HepG2 (cell line): ENCODE measurements at regions not wholly inside any gene's neighbourhood (a gene's known extent, or its start where the extent isn't known, plus 50 kb on each side); places are given as distances from the start of the nearest gene placed in this dataset.

Source experiments
- ATAC-seq: fragments of 200-7000 bp; cut with Tn5 transposase; 3 replicates; pipeline ENCODE4 v1.9.1; 2020; ENCODE audit warnings: mild to moderate bottlenecking, moderate library complexity
- BruUV-seq: library from RNA; stranded (reverse); fragments of 400-500 nt; replicated peaks from 2 replicates; lab custom pipeline; 2021; lab: Mats Ljungman, UMichigan
- CTCF ChIA-PET: fragments of 300-600 bp; formaldehyde crosslinking; extraction: SDS; loops from one replicate; lab custom pipeline; 2021; ENCODE audit warnings: low total read pairs, inconsistent platforms, low intra/inter-chr PET ratio; lab: Yijun Ruan, JAX
- POLR2A ChIA-PET: fragments of 350-600 bp; sonication (Branson Sonifier 250); formaldehyde crosslinking; loops from one replicate; lab custom pipeline; 2020; ENCODE audit warnings: antibody characterized with exemption, inconsistent platforms; lab: Yijun Ruan, JAX
- DNase-seq: peaks from one replicate; pipeline ENCODE4 v3.0.0-alpha.2; 2015; ENCODE audit warnings: low spot score
- FAIRE-seq: peaks from 3 replicates; lab custom pipeline; 2011; peaks lifted over from hg19 to GRCh38; lab: Jason Lieb, UNC
- H2AFZ ChIP-seq: one replicate; pipeline ENCODE4 v1.6.1; 2011; ENCODE audit warnings: low read length, inconsistent platforms
- H3K27ac ChIP-seq: fragments of 300-600 bp; 3 replicates; pipeline ENCODE4 v1.8.0; 2011; ENCODE audit warnings: mixed run types, mild to moderate bottlenecking, mixed read lengths, low read length, inconsistent platforms; ENCODE audit not compliant: insufficient read depth; ENCODE audit errors: extremely low read length
- H3K27me3 ChIP-seq, 2 experiments: fragments of 200-600 bp in 1 of 2; 2 replicates in 1 of 2; 3 replicates in 1 of 2; pipeline versions ENCODE4 v1.6.0 to v1.8.0; 2011; ENCODE audit warnings: low read length in 2 of 2, mild to moderate bottlenecking in 2 of 2, moderate library complexity in 2 of 2, inconsistent platforms in 1 of 2; ENCODE audit not compliant: insufficient read depth in 2 of 2, control insufficient read depth in 1 of 2
- H3K36me3 ChIP-seq, 2 experiments: fragments of 200-600 bp in 1 of 2; replicated peaks in 1 of 2; 2 replicates in 1 of 2; 3 replicates in 1 of 2; pipeline versions ENCODE4 v1.5.1 to v1.8.0; 2011; ENCODE audit warnings: low read length in 2 of 2, inconsistent platforms in 1 of 2; ENCODE audit not compliant: insufficient read depth in 2 of 2, control insufficient read depth in 1 of 2
- H3K4me1 ChIP-seq: 2 replicates; pipeline ENCODE4 v1.5.1; 2012; ENCODE audit warnings: low read length, inconsistent platforms; ENCODE audit not compliant: insufficient read depth
- H3K4me2 ChIP-seq: 2 replicates; pipeline ENCODE4 v1.6.0; 2011; ENCODE audit warnings: low read depth, low read length, inconsistent platforms
- H3K4me3 ChIP-seq, 3 experiments: fragments of 200-600 bp in 1 of 3; sonication (generic), shearing (Covaris generic) in 1 of 3; replicated peaks in 1 of 3; 2 replicates each; pipeline ENCODE4 v1.5.1; 2011 to 2016; ENCODE audit warnings: low read length in 3 of 3, inconsistent platforms in 2 of 3, low read depth in 2 of 3, mild to moderate bottlenecking in 2 of 3, control low read depth in 1 of 3, mixed read lengths in 1 of 3; ENCODE audit not compliant: insufficient read depth in 1 of 3
- H3K79me2 ChIP-seq: one replicate; pipeline ENCODE4 v1.6.1; 2011; ENCODE audit warnings: low read length, inconsistent platforms; ENCODE audit not compliant: insufficient read depth
- H3K9ac ChIP-seq: 2 replicates; pipeline ENCODE4 v1.6.0; 2011; ENCODE audit warnings: mild to moderate bottlenecking, low read depth, low read length, inconsistent platforms; ENCODE audit not compliant: insufficient read depth
- H3K9me3 ChIP-seq: 2 replicates; pipeline ENCODE4 v1.5.1; 2012; ENCODE audit warnings: mild to moderate bottlenecking, low read length
- H4K20me1 ChIP-seq: 2 replicates; pipeline ENCODE4 v1.6.0; 2011; ENCODE audit warnings: inconsistent platforms, mild to moderate bottlenecking, low read length, moderate library complexity; ENCODE audit not compliant: insufficient read depth
- AKAP8 ChIP-seq: sonication (generic); formaldehyde crosslinking; IDR thresholded peaks from 2 replicates; pipeline ENCODE4 v1.5.1; 2020; ENCODE audit warnings: mild to moderate bottlenecking, missing genetic modification reagents
- HNF4G ChIP-seq, 2 experiments: sonication (generic) in 1 of 2; formaldehyde crosslinking in 1 of 2; IDR thresholded peaks; 2 replicates each; pipeline versions ENCODE4 v1.4.0 to v1.6.1; 2011 to 2020; ENCODE audit warnings: borderline replicate concordance in 2 of 2, low read depth in 2 of 2, mild to moderate bottlenecking in 2 of 2, low read length in 1 of 2, missing genetic modification reagents in 1 of 2, moderate library complexity in 1 of 2
- JUN ChIP-seq: sonication (generic); formaldehyde crosslinking; IDR thresholded peaks from 2 replicates; pipeline ENCODE4 v1.4.0; 2020; ENCODE audit warnings: mild to moderate bottlenecking, missing genetic modification reagents
- NFE2 ChIP-seq: sonication (generic); formaldehyde crosslinking; IDR thresholded peaks from 2 replicates; pipeline ENCODE4 v1.4.0; 2020; ENCODE audit warnings: missing genetic modification reagents
- PBX2 ChIP-seq: IDR thresholded peaks from 2 replicates; pipeline ENCODE4 v1.6.1; 2016; ENCODE audit warnings: control low read depth
- RARA ChIP-seq: IDR thresholded peaks from 2 replicates; pipeline ENCODE4 v1.6.1; 2016; ENCODE audit warnings: missing genetic modification reagents, missing compliant biosample characterization
- SMYD3 ChIP-seq: sonication (generic); formaldehyde crosslinking; IDR thresholded peaks from 2 replicates; pipeline ENCODE4 v1.8.1; 2023; ENCODE audit warnings: mild to moderate bottlenecking, missing genetic modification reagents
- TCF12 ChIP-seq, 2 experiments: fragments of 450-650 bp in 1 of 2; sonication (generic) in 1 of 2; formaldehyde crosslinking in 1 of 2; IDR thresholded peaks; 2 replicates each; pipeline versions ENCODE4 v1.6.1 to v1.8.0; 2017 to 2022; ENCODE audit warnings: antibody characterized with exemption in 1 of 2, mild to moderate bottlenecking in 1 of 2, missing genetic modification reagents in 1 of 2, moderate library complexity in 1 of 2
- TOE1 ChIP-seq: sonication (generic); formaldehyde crosslinking; IDR thresholded peaks from 2 replicates; pipeline ENCODE4 v1.4.0; 2020; ENCODE audit warnings: mild to moderate bottlenecking, missing genetic modification reagents
- ZNF337 ChIP-seq: sonication (generic); formaldehyde crosslinking; IDR thresholded peaks from 2 replicates; pipeline ENCODE4 v1.5.1; 2020; ENCODE audit warnings: missing genetic modification reagents, low read depth, mild to moderate bottlenecking, borderline replicate concordance
- ZNF703 ChIP-seq: sonication (generic); formaldehyde crosslinking; IDR thresholded peaks from 2 replicates; pipeline ENCODE4 v1.5.1; 2020; ENCODE audit warnings: missing genetic modification reagents, mild to moderate bottlenecking, moderate library complexity, borderline replicate concordance
- WGBS: methylation state at CpG from one replicate; pipeline ENCODE4 v1.1.6; 2017; ENCODE audit warnings: low lambda C conversion rate; 5-methylcytosine and 5-hydroxymethylcytosine counted together
- in situ Hi-C: cut with HindIII; loops from 2 replicates; pipeline ENCODE4 v1.10.0; 2017; ENCODE audit warnings: low pct_unique_long_range_greater_than_20kb; ENCODE audit not compliant: extremely low pct_ligation_motif_present
- intact Hi-C: fragments of 100-400 bp; cut with micrococcal nuclease; formaldehyde crosslinking; loops from one replicate; pipeline ENCODE4 v1.10.0; 2022; ENCODE audit not compliant: unreplicated experiment
- TF ChIP-seq, protein P1 (sequence below): sonication (generic); formaldehyde crosslinking; IDR thresholded peaks from 2 replicates; pipeline ENCODE4 v1.4.0; 2020; ENCODE audit warnings: mild to moderate bottlenecking, missing genetic modification reagents
- TF ChIP-seq, protein P2 (sequence below): sonication (generic); formaldehyde crosslinking; IDR thresholded peaks from 2 replicates; pipeline ENCODE4 v1.4.0; 2020; ENCODE audit warnings: low read depth, mild to moderate bottlenecking, missing genetic modification reagents
- TF ChIP-seq, protein P3 (sequence below): sonication (generic); formaldehyde crosslinking; IDR thresholded peaks from 2 replicates; pipeline ENCODE4 v1.4.0; 2020; ENCODE audit warnings: missing genetic modification reagents; ENCODE audit errors: not compliant biosample characterization
- TF ChIP-seq, protein P4 (sequence below): sonication (generic); formaldehyde crosslinking; IDR thresholded peaks from 2 replicates; pipeline ENCODE4 v1.8.0; 2022; ENCODE audit warnings: missing genetic modification reagents, mild to moderate bottlenecking, moderate library complexity, borderline replicate concordance

- TF ChIP-seq, protein P1, sequence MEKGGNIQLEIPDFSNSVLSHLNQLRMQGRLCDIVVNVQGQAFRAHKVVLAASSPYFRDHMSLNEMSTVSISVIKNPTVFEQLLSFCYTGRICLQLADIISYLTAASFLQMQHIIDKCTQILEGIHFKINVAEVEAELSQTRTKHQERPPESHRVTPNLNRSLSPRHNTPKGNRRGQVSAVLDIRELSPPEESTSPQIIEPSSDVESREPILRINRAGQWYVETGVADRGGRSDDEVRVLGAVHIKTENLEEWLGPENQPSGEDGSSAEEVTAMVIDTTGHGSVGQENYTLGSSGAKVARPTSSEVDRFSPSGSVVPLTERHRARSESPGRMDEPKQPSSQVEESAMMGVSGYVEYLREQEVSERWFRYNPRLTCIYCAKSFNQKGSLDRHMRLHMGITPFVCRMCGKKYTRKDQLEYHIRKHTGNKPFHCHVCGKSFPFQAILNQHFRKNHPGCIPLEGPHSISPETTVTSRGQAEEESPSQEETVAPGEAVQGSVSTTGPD (CRISPR knock-in tag): no peak
- TF ChIP-seq, protein P2, sequence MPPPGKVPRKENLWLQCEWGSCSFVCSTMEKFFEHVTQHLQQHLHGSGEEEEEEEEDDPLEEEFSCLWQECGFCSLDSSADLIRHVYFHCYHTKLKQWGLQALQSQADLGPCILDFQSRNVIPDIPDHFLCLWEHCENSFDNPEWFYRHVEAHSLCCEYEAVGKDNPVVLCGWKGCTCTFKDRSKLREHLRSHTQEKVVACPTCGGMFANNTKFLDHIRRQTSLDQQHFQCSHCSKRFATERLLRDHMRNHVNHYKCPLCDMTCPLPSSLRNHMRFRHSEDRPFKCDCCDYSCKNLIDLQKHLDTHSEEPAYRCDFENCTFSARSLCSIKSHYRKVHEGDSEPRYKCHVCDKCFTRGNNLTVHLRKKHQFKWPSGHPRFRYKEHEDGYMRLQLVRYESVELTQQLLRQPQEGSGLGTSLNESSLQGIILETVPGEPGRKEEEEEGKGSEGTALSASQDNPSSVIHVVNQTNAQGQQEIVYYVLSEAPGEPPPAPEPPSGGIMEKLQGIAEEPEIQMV (CRISPR knock-in tag): no peak
- TF ChIP-seq TOE1 (CRISPR knock-in tag): no peak
- TF ChIP-seq AKAP8: no peak
- TF ChIP-seq HNF4G (IDR thresholded peaks at IDR 0.05; ENCODE audit: borderline replicate concordance, low read depth, low read length): no peak
- no peak for TF ChIP-seq HNF4G (CRISPR knock-in tag; IDR thresholded peaks at IDR 0.05; ENCODE audit: borderline replicate concordance, low read depth)
Measured at GRCh38 chr10:2944788-2945187, 122.6 kb upstream of the PFKP start (continued).

GRCh38 chr10:2943932-2944614, 123.3 kb upstream of the PFKP start:
- H4K20me1 ChIP-seq: no peaks in the 10 kb centered on the region
- no peak overlapping the region for H3K4me2 ChIP-seq
- in situ Hi-C loops (no loop called here), intact Hi-C loops (no loop called here)
- peaks cover 0 to 2% of the 10 kb centered on the region in 2 experiments; a peak in 1 of 5 replicates for H3K27me3 ChIP-seq
- ATAC-seq (no peak), FAIRE-seq (no peak), DNase-seq (no peak)
- no peaks in the 10 kb centered on the region for H3K36me3 ChIP-seq
- H3K27ac ChIP-seq: no peak overlapping the region
- no TSS peak for BruUV-seq
- no peak overlapping the region for H2AFZ ChIP-seq
- H3K9me3 ChIP-seq: no peaks in the 10 kb centered on the region
- no peak overlapping the region for H3K4me3 ChIP-seq
- 0 out of 2 replicates have a peak, but pooled peaks cover 7% of the 10 kb centered on the region for H3K4me1 ChIP-seq
- ChIA-PET POLR2A (no interaction called here), CTCF (no interaction called here)
- 15% methylated on average over 7 of the region's 7 CpGs for WGBS
- H3K79me2 ChIP-seq: no peaks in the 10 kb centered on the region
- H3K9ac ChIP-seq: no peak overlapping the region
- TF ChIP-seq NFE2 (CRISPR knock-in tag) (no peak), JUN (CRISPR knock-in tag) (no peak), PBX2 (CRISPR knock-in tag) (no peak), SMYD3 (CRISPR knock-in tag) (no peak), ZNF337 (CRISPR knock-in tag) (no peak), ZNF703 (CRISPR knock-in tag) (no peak), TCF12 (IDR thresholded peaks at IDR 0.05) (no peak), TCF12 (CRISPR knock-in tag; IDR thresholded peaks at IDR 0.05) (no peak), AKAP8 (no peak), RARA (no peak)
- TF ChIP-seq, protein P3, sequence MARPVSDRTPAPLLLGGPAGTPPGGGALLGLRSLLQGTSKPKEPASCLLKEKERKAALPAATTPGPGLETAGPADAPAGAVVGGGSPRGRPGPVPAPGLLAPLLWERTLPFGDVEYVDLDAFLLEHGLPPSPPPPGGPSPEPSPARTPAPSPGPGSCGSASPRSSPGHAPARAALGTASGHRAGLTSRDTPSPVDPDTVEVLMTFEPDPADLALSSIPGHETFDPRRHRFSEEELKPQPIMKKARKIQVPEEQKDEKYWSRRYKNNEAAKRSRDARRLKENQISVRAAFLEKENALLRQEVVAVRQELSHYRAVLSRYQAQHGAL: no peak
- TF ChIP-seq, protein P4, sequence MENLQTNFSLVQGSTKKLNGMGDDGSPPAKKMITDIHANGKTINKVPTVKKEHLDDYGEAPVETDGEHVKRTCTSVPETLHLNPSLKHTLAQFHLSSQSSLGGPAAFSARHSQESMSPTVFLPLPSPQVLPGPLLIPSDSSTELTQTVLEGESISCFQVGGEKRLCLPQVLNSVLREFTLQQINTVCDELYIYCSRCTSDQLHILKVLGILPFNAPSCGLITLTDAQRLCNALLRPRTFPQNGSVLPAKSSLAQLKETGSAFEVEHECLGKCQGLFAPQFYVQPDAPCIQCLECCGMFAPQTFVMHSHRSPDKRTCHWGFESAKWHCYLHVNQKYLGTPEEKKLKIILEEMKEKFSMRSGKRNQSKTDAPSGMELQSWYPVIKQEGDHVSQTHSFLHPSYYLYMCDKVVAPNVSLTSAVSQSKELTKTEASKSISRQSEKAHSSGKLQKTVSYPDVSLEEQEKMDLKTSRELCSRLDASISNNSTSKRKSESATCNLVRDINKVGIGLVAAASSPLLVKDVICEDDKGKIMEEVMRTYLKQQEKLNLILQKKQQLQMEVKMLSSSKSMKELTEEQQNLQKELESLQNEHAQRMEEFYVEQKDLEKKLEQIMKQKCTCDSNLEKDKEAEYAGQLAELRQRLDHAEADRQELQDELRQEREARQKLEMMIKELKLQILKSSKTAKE: no peak
